Thyroid gland (tissue), 4 donors: ENCODE measurements at regions not wholly inside any gene's neighbourhood (a gene's known extent, or its start where the extent isn't known, plus 50 kb on each side); places are given as distances from the start of the nearest gene placed in this dataset.

Experiments
- POLR2A ChIP-seq, 2 donors: fragments of 450-650 bp; IDR thresholded peaks; one replicate each; pipeline ENCODE4 v1.6.1; 2017; ENCODE audit warnings: antibody characterized with exemption in 2 of 2, mild to moderate bottlenecking in 2 of 2, moderate library complexity in 1 of 2
- TF ChIP-seq, protein P1 (sequence below), 6 experiments: fragments of 200-600 bp in 3 of 6; fragments of 450-650 bp in 3 of 6; sonication (generic) in 3 of 6; IDR thresholded peaks; one replicate each; pipeline ENCODE4 v1.5.1; 2016 to 2019; ENCODE audit warnings: antibody characterized with exemption in 6 of 6, mild to moderate bottlenecking in 2 of 6, inconsistent platforms in 1 of 6, moderate library complexity in 1 of 6

DNA sequence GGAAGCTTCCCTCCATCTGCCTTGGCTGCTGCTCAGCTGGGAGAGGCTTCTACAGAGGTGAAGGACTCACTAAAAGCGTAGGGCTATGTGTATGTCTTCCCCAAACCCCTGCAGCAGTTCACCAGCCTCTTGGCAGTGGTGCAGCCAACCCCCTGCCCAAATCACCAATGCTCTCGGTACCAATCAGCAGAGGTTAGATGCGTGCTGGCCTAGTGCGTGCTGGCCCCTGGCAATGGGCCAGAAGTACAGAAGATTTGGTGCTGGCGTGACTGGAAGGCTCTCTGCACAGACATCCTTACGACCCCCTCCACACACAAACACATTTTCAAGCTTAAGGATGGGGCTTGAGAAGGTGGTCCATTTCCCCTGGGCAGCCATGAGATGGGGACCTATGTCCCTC is 79.0 kb downstream of the MRPL14 start:
- TF ChIP-seq, protein P1, sequence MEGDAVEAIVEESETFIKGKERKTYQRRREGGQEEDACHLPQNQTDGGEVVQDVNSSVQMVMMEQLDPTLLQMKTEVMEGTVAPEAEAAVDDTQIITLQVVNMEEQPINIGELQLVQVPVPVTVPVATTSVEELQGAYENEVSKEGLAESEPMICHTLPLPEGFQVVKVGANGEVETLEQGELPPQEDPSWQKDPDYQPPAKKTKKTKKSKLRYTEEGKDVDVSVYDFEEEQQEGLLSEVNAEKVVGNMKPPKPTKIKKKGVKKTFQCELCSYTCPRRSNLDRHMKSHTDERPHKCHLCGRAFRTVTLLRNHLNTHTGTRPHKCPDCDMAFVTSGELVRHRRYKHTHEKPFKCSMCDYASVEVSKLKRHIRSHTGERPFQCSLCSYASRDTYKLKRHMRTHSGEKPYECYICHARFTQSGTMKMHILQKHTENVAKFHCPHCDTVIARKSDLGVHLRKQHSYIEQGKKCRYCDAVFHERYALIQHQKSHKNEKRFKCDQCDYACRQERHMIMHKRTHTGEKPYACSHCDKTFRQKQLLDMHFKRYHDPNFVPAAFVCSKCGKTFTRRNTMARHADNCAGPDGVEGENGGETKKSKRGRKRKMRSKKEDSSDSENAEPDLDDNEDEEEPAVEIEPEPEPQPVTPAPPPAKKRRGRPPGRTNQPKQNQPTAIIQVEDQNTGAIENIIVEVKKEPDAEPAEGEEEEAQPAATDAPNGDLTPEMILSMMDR (IDR thresholded peaks at IDR 0.05) = no peak
- no peak for TF ChIP-seq POLR2A (IDR thresholded peaks at IDR 0.05)
